GM18499 (cell line): ENCODE measurements at regions not wholly inside any gene's neighbourhood (a gene's known extent, or its start where the extent isn't known, plus 50 kb on each side); places are given as distances from the start of the nearest gene placed in this dataset.

Experiments used
- ATAC-seq: cut with Tn5 transposase; IDR thresholded peaks from one replicate; pipeline ENCODE4 v1.9.1; 2021; ENCODE audit warnings: moderate number of reproducible peaks; ENCODE audit not compliant: insufficient read depth, unreplicated experiment

DNA sequence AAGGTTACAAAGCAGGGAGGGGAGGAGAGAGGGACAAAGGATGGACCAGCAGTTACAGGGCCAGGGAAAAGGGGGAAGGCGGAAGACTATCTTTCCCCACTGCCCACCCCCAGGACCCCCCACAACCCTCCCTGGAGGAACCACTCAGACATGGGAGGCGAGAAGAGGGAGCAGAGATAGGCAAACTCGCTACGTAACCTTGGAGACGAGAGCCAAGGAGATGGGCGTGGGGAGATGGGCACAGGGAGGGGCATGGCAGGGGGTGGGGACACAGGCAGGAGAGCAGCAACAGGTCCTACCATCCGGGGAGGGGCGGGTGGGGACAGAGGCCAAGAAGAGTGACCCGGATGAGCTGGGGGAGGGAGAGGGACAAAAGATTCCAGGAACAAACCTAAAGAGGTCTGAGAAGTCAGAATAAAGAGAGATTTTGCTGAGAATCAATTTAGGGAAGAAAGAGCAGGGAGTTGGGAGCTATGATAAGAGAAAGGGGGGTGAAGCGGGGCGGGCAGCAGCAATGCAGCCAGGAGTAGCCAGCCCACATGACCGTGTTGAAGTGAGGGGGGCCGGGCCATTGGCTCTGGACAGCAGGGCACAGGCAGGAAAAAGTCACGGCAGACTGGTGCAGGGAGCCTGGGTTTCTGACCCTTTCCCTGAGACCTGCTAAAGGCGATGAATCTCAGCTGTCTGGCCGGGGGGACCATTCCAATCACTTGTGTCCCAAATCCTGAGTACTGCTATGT, 128.4 kb downstream of the BUD13 start:
- no peak for ATAC-seq

- no peak for ATAC-seq
Observed at GRCh38 chr11:116643521-116643920, 129.3 kb downstream of the BUD13 start.

DNA sequence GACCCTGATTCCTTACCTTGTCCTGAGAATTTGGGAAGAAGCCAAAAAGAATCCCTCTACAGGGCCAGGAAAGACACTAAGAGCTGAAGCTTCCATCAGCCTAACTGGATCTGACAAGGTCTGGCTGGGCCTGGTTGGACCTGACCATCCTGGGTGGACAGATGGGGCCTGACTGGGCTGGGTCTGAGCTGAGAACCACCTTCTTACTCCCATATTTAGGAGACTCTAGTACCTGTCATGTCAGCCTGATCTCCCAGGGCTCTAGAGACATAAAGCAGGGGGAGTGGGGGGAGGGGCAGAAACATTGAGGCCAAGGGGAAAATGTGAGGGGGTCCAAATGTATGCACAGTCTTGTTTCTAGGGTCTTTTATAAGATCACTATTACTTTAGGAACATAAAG, 129.9 kb downstream of the BUD13 start:
- ATAC-seq, result no peak

- ATAC-seq, result no peak
Observed at GRCh38 chr11:116642481-116642880, 130.3 kb downstream of the BUD13 start.

DNA sequence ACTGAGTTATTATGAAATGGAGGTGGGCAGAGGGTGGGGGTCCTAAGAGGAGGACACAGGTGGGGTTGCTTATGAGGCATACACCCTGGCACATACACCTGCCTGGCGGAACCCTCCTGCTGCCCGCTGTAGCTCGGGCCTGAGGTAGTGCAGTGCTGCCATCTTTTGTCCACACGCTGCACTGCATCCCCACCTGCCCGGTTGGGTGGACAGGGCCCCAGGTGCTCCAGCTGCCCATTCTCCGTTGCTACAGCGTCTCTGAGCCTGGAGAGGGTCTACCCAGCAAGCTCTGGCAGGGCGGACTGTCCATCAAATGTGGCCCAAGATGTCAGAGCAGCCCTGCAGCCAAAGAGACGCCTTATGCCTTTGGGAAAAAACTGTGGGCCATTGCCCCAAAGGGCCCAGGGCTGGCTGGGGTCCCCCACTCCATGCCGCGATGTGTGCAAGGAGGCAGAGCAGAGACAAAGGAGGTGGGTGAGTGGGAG, 131.2 kb downstream of the BUD13 start:
- ATAC-seq, result no peak

- no peak for ATAC-seq
Observed at GRCh38 chr11:116640641-116641402, 132.0 kb downstream of the BUD13 start.

- ATAC-seq, result no peak
Observed at GRCh38 chr11:116638463-116638862, 134.3 kb downstream of the BUD13 start.

DNA sequence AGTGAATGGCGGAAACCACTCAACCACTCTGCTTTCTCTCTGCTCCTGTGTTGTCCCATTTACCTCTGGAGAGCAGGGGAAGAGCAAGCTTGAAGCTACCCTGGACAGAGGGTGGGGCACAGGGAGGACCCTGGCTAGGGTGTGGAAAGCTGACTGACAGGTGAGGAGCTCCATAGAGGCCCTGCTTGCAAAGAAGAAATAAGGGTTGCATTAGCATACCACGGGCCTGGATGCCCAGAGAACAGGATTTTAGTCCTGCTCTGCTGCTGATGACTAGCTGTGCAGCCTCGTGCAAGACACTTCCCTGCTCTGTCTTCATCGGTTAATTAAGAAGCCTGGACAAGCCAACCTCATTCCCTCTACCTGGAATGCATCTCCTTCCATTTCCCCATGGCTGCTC, 135.0 kb downstream of the BUD13 start:
- no peak for ATAC-seq

DNA sequence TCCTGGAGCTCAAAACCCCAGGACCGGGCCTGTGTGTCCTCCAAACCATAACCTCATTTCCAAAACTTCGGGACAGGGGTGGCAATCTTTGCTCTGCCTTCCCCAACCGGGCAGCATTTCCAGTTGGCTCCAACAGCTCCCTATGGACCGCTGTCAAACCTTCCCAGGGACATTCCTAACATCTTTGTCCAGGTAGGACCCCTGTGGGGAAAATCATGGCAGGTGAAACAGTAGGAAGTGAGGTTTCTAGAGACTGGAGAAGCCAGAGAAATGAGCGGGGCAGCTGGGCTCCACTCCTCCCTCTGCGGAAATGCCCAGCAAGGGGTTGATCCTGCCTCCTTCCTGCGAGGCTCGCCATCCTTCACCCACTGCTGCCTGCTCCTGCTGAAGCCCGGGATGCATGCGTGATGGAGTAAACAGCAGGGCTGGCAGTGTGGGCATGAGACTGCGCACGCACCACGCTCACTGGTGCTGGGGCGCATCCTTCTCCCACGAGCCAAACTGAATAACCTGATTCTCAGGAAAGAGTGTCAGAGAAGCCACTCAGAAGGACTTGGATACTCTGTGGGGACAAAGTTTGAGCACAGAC, 136.4 kb downstream of the BUD13 start:
- ATAC-seq, result no peak

DNA sequence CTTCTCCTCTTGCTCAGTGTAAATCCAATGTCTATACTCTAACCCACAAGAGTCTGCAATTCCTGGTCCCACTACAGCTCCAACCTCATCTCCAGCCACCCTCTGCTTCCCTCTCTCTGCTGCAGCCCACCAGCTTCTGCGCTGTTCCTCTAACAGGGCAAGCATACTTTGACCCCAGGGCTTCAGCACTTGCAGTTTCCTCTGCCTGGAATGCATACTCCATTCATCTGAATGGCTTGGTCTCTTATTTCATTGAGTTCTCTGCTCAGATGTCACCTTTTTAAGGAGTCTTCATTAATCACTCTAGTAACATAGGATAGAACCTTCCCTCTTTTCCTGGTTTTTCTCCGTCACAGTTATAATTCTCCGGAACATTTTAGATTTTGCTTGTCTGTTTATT, 141.6 kb downstream of the BUD13 start:
- ATAC-seq, result no peak

GRCh38 chr11:116618461-116618860, 154.3 kb downstream of the BUD13 start:
- no peak for ATAC-seq

- no peak for ATAC-seq
Observed at GRCh38 chr11:116615211-116615865, 157.4 kb downstream of the BUD13 start.

DNA sequence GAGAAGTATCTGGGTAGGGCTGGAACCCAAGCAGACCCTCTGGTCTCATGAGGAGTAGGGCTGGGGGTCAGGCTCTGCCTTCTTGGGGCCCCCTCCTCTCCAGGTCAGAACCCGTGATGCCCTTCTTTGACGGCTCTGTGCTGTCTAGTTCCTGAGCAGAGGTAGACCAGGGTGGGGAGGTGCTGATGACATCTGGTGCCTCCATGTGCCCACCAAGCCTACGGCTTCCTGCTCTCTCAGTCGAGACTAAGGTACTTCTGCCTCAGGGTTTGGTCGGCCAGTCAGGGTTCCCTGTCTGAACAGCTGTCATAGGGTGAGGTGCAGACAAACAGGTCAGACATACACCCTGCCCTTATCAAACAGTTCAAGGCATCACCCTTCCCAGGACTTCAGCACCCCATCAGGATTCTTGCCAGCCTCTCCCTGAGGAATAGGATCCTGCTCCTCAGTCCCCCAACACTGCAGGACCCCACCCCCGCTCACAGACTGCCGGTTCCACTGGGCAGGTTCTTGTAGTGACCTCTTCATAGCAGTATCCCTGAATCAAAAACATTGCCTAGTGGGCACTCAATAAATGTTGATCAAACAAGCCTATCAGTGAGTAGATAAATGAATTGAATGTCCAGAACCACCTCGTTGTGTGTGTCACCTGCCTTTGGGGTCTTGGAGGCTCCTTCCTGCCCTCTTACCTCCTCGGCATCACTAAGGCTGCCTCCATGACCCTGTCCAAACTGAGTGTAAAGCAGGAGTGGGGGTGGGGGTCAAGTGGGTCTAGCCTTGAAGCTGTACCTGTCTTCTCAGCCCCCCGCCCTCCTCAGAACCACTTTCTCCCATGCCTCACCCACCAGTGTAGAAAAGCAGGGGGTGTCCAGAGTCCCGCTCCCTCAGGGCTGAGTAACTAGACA, 158.2 kb downstream of the BUD13 start:
- no peak for ATAC-seq

- ATAC-seq, result no peak
Observed at GRCh38 chr11:116613206-116613875, 159.4 kb downstream of the BUD13 start.

DNA sequence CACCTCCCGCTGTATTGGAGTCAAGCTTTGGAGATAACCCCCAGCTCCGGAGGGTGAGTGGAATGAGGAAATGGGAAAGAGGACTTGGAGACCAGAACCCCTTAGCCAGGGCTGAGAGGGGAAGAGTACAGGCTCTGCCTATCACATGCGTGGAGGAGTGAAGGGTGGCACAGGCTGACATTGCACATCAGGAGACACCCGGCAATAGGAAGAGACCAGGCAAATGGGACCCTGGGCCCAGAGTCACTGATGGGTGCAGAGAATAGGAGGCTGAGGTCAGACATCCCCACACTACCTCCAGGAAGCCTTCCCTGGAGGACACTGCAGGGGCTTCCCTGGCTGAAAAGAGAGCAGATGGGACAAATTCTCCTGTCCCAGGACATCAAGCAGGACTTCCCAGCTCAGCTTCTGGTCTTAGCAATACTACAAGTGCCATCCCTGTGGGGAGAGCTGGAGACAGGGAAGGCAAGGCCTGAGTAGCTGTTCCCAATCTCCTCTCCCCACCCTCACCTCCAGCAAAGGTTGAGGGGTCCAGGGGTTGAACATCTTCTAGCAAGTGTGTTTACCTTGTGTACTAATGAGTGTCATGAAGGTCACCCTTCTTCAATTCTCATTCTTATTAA, 160.7 kb downstream of the BUD13 start:
- no peak for ATAC-seq

- ATAC-seq, result no peak
Observed at GRCh38 chr11:116610190-116610589, 162.6 kb downstream of the BUD13 start.

GRCh38 chr11:116607027-116607426, 165.8 kb downstream of the BUD13 start:
- ATAC-seq, result no peak

- no peak for ATAC-seq
Observed at GRCh38 chr11:116605543-116606459, 167.0 kb downstream of the BUD13 start.
